Left lung (tissue), 4 donors: ENCODE measurements at regions not wholly inside any gene's neighbourhood (a gene's known extent, or its start where the extent isn't known, plus 50 kb on each side); places are given as distances from the start of the nearest gene placed in this dataset.
A peak's percentile ranks its signal among the peaks of the same experiment; 100 is the strongest.
"Not testable (repeated sequence)": the region's sequence is repeated elsewhere in the genome, so short reads cannot be mapped to it uniquely, and the experiment has no call there.

Experiments used
- ATAC-seq: fragments of 200-7000 bp; cut with Tn5 transposase; one replicate; pipeline ENCODE4 v1.9.1; 2020; ENCODE audit warnings: moderate library complexity
- DNase-seq, 4 donors: peaks; one replicate each; pipeline ENCODE4 v3.0.0-alpha.2; 2013 to 2020
- H3K27ac ChIP-seq, 2 donors: fragments of 200-600 bp; sonication (generic) in 1 of 2; one replicate each; pipeline versions ENCODE4 v1.5.0 to v1.8.0; 2020 to 2021
- H3K27me3 ChIP-seq, 2 donors: fragments of 200-600 bp; sonication (generic) in 1 of 2; one replicate each; pipeline versions ENCODE4 v1.5.0 to v1.8.0; 2020 to 2021
- H3K36me3 ChIP-seq, 2 donors: fragments of 200-600 bp; sonication (generic) in 1 of 2; one replicate each; pipeline versions ENCODE4 v1.5.0 to v1.8.0; 2020 to 2021
- H3K4me1 ChIP-seq, 2 donors: fragments of 200-600 bp; one replicate each; pipeline ENCODE4 v1.8.0; 2021
- H3K4me3 ChIP-seq, 2 donors: fragments of 200-600 bp; sonication (generic) in 1 of 2; one replicate each; pipeline versions ENCODE4 v1.5.0 to v1.8.0; 2020 to 2021; ENCODE audit warnings: mild to moderate bottlenecking in 1 of 2
- H3K9me3 ChIP-seq, 2 donors: fragments of 200-600 bp; sonication (generic) in 1 of 2; one replicate each; pipeline versions ENCODE4 v1.5.0 to v1.8.0; 2020 to 2021
- intact Hi-C, 2 donors: fragments of 100-400 bp; cut with DNase I; formaldehyde crosslinking; loops; one replicate each; pipeline versions ENCODE4 v1.11.2 to v1.14.2; 2022
- TF ChIP-seq, protein P1 (sequence below), 2 donors: fragments of 200-600 bp; sonication (generic) in 1 of 2; IDR thresholded peaks; one replicate each; pipeline versions ENCODE4 v1.5.0 to v1.8.0; 2021; ENCODE audit warnings: antibody characterized with exemption in 2 of 2
- donor health status: DM: no; HTN: yes; CAD: no.
- donor health status: DM: no; HTN: no; CAD: no.

DNA sequence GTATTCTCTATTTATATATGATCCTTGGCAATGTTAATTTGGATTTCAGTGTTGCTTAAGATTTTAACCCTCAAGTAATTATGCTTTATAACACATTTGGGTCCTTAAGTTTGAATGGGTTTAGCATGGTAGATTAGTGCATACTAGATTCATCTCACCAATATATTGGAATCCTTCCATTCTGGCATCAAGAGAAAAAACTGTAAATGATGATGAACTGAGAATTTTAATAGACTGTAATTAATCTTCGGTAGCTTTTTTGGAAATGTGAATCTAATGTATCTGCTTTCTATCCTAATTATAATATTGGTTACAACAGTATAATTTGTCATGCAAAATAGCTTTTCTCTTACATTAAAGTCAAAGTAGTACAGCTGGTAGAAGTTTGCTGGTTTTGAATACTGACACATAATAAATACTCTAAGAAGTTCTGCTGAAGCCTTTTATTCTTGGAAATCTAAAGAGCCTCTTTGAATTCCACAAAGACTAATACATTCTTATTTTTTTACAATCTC is 279.8 kb downstream of the AMY1C start:
- intact Hi-C loops: no loop called here
- Histone ChIP-seq H3K4me3 (no peak overlapping the region), H3K27ac (no peak overlapping the region), H3K36me3 (no peaks in the 10 kb centered on the region), H3K27me3 (no peaks in the 10 kb centered on the region), H3K4me1 (no peaks in the 10 kb centered on the region), H3K9me3 (no peaks in the 10 kb centered on the region)
- DNase-seq (peak in 2 of 4 donors; percentile 56 to 61), ATAC-seq (no peak)
- TF ChIP-seq, protein P1, sequence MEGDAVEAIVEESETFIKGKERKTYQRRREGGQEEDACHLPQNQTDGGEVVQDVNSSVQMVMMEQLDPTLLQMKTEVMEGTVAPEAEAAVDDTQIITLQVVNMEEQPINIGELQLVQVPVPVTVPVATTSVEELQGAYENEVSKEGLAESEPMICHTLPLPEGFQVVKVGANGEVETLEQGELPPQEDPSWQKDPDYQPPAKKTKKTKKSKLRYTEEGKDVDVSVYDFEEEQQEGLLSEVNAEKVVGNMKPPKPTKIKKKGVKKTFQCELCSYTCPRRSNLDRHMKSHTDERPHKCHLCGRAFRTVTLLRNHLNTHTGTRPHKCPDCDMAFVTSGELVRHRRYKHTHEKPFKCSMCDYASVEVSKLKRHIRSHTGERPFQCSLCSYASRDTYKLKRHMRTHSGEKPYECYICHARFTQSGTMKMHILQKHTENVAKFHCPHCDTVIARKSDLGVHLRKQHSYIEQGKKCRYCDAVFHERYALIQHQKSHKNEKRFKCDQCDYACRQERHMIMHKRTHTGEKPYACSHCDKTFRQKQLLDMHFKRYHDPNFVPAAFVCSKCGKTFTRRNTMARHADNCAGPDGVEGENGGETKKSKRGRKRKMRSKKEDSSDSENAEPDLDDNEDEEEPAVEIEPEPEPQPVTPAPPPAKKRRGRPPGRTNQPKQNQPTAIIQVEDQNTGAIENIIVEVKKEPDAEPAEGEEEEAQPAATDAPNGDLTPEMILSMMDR (IDR thresholded peaks at IDR 0.05): no peak

DNA sequence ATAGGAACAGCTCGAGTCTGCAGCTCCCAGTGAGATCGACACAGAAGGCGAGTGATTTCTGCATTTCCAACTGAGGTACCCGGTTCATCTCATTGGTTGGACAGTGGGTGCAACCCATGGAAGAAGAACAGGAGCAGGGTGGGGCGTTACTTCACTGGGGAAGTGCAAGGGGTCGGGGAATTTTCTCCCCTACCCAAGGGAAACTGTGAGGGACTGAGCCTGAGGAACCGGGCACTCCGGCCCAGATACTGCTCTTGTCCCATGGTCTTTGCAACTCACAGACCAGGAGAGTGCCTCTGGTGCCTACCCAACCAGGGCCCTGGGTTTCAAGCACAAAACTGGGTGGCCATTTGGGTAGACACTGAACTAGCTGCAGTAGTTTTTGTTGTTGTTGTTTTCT is 307.1 kb downstream of the AMY1C start:
- no peak for DNase-seq

DNA sequence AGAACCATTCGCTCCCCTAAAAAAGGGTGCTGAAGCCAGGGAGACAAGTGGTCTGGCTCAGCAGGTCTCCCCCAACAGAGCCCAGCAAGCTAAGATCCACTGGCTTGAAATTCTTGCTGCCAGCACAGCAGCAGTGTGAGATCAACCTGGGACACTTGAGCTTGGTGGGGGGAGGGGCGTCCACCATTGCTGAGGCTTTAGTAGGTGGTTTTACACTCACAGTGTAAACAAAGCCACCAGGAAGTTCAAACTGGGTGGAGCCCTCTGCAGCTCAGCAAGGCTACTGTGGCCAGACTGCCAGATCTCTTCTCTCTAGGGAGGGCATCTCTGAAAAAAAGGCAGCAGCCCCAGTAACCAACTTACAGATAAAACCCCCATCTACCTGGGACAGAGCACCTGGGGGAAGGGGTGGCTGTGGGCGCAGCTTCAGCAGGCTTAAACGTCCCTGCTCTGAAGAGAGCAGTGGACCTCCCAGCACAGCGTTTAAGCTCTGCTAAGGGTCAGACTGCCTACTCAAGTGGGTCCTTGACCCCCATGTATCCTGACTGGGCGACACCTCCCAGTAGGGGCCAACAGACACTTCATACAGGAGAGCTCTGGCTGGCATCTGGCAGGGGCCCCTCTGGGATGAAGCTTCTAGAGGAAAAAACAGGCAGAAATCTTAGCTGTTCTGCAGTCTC is 307.7 kb downstream of the AMY1C start:
- H3K27ac ChIP-seq, intact Hi-C loops, H3K27me3 ChIP-seq, H3K4me3 ChIP-seq, H3K4me1 ChIP-seq, H3K36me3 ChIP-seq, H3K9me3 ChIP-seq: not testable (repeated sequence)
- DNase-seq (peak in 3 of 4 donors; percentile 26 to 81 (median 77)), ATAC-seq (peak; percentile 79)

More for the DNA sequence above, 307.1 kb downstream of the AMY1C start:
- Histone ChIP-seq H3K4me1 (no peaks in the 10 kb centered on the region), H3K27me3 (no peaks in the 10 kb centered on the region), H3K27ac (no peak overlapping the region), H3K4me3 (no peak overlapping the region), H3K9me3 (peaks cover 0 to 5% of the 10 kb centered on the region in 2 donors), H3K36me3 (no peaks in the 10 kb centered on the region)
- intact Hi-C loops: no loop called here
- ATAC-seq: no peak
- TF ChIP-seq, protein P1 (IDR thresholded peaks at IDR 0.05): no peak

DNA sequence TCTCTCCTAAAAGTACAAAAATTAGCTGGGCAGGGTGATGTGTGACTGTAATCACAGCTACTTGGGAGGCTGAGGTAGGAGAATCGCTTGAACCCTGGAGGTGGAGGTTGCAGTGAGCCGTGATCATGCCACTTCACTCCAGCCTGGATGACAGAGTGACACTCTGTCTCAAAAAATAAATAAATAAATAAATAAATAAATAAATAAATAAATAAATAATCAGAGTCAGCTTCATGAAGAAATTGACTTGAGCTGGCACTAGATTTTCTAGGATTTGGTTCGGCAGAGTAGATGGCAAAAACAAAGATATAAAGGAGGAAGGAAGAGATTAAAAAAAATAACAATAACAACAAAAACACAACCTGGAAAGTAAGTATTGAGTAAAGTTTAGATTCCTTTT is 311.9 kb downstream of the AMY1C start:
- intact Hi-C loops, H3K27me3 ChIP-seq, ATAC-seq, H3K36me3 ChIP-seq, H3K27ac ChIP-seq, H3K4me3 ChIP-seq, H3K4me1 ChIP-seq, DNase-seq, H3K9me3 ChIP-seq: not testable (repeated sequence)

DNA sequence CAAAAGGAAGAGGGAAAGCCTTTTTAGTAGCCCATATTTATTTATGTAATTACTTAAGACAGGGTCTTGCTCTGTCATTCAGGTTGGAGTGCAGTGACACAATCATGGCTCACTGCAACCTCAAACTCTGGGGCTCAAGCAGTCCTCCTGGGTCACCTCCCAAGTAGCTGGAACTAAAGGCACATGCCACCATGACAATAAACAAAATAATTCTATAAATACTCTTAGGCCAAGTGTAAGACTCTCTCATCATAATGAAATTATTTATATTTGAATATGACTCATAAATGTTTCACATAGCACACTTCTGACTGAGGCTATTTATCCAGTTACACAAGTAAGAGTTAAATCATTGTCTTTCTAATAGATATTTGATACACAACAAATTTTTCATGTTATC is 314.7 kb downstream of the AMY1C start:
- TF ChIP-seq, protein P1 (IDR thresholded peaks at IDR 0.05): no peak

DNA sequence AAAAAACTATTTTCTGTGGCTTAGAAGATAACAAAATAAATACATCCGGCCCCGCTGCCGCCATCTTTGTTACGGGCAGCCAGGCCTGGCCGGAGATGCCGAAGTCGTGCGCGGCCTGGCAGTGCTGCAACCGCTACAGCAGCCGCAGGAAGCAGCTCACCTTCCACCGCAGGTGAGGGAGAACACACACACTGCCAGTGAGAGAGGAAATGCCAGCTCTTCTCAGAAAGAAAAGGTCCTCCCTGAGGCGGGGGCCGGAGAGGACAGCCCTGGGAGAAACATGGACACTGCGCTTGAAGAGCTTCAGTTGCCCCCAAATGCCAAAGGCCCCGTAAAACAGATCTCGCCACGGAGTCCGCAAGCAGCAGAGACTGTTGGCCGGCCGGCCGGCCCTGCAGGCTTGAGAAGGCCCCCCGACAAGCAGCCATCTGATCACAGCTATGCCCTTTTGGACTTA is 323.2 kb downstream of the AMY1C start:
- DNase-seq (peak in 1 of 4 donors; percentile 63), ATAC-seq (no peak)
- Histone ChIP-seq H3K4me1 (no peaks in the 10 kb centered on the region), H3K27me3 (no peaks in the 10 kb centered on the region), H3K4me3 (no peak overlapping the region), H3K27ac (no peak overlapping the region), H3K36me3 (no peaks in the 10 kb centered on the region), H3K9me3 (peaks cover 0 to 7% of the 10 kb centered on the region in 2 donors)
- intact Hi-C loops: no loop called here
- TF ChIP-seq, protein P1 (IDR thresholded peaks at IDR 0.05): no peak

More for the DNA sequence above, 314.7 kb downstream of the AMY1C start:
- Histone ChIP-seq H3K4me3 (no peak overlapping the region), H3K36me3 (no peaks in the 10 kb centered on the region), H3K27me3 (no peaks in the 10 kb centered on the region), H3K27ac (no peak overlapping the region), H3K4me1 (no peaks in the 10 kb centered on the region), H3K9me3 (no peaks in the 10 kb centered on the region)
- ATAC-seq (no peak), DNase-seq (no peak)
- intact Hi-C loops: no loop called here
